GM12878 (cell line): ENCODE measurements at regions not wholly inside any gene's neighbourhood (a gene's known extent, or its start where the extent isn't known, plus 50 kb on each side); places are given as distances from the start of the nearest gene placed in this dataset.

Experiments
- ATAC-seq: fragments of 200-7000 bp; cut with Tn5 transposase; 3 replicates; pipeline ENCODE4 v1.9.1; 2020; ENCODE audit warnings: mild to moderate bottlenecking, moderate library complexity
- BruUV-seq: library from RNA; stranded (reverse); fragments of 400-500 nt; replicated peaks from 2 replicates; lab custom pipeline; 2021; lab: Mats Ljungman, UMichigan
- CTCF ChIA-PET: fragments of 300-600 bp; sonication (Branson Sonifier 250); formaldehyde crosslinking; extraction: SDS; loops from one replicate; lab custom pipeline; 2021; ENCODE audit warnings: inconsistent platforms; lab: Yijun Ruan, JAX
- POLR2A ChIA-PET: fragments of 350-600 bp; formaldehyde crosslinking; extraction: SDS; loops from one replicate; lab custom pipeline; 2021; ENCODE audit warnings: inconsistent platforms; lab: Charles Lee
- RAD21 ChIA-PET: fragments of 300-600 bp; sonication (Branson Sonifier 250); formaldehyde crosslinking; loops from one replicate; lab custom pipeline; 2023; ENCODE audit warnings: antibody characterized with exemption; ENCODE audit not compliant: unreplicated experiment; lab: Charles Lee
- SMC1A ChIA-PET: fragments of 300-600 bp; sonication (Branson Sonifier 250); formaldehyde crosslinking; loops from one replicate; lab custom pipeline; 2023; ENCODE audit not compliant: unreplicated experiment, uncharacterized antibody; lab: Charles Lee
- DNase-seq: peaks from one replicate; pipeline ENCODE4 v3.0.0-alpha.2; 2011; ENCODE audit warnings: low read depth, low spot score
- FAIRE-seq: peaks from 3 replicates; lab custom pipeline; 2011; peaks lifted over from hg19 to GRCh38; lab: Jason Lieb, UNC
- H2AFZ ChIP-seq: 2 replicates; pipeline ENCODE4 v1.6.0; 2011; ENCODE audit warnings: low read depth, low read length, control low read depth; ENCODE audit not compliant: control insufficient read depth
- H3K27ac ChIP-seq: 2 replicates; pipeline ENCODE4 v1.5.1; 2011; ENCODE audit warnings: control low read depth; ENCODE audit not compliant: control insufficient read depth, insufficient read depth
- H3K27me3 ChIP-seq, 2 experiments: replicated peaks in 1 of 2; 2 replicates each; pipeline versions ENCODE4 v1.6.0 to v1.6.1; 2011; ENCODE audit warnings: low read length in 1 of 2; ENCODE audit not compliant: control insufficient read depth in 2 of 2, insufficient read depth in 2 of 2
- H3K36me3 ChIP-seq, 2 experiments: 2 replicates each; pipeline ENCODE4 v1.5.1; 2011; ENCODE audit warnings: low read length in 1 of 2; ENCODE audit not compliant: control insufficient read depth in 2 of 2, insufficient read depth in 2 of 2
- H3K4me1 ChIP-seq: 2 replicates; pipeline ENCODE4 v1.6.1; 2011; ENCODE audit warnings: mild to moderate bottlenecking, low read length, moderate library complexity, mixed read lengths; ENCODE audit not compliant: control insufficient read depth, insufficient read depth
- H3K4me2 ChIP-seq: 2 replicates; pipeline ENCODE4 v1.6.0; 2011; ENCODE audit warnings: control low read depth; ENCODE audit not compliant: control insufficient read depth, insufficient read depth
- H3K4me3 ChIP-seq: fragments of 200-600 bp; sonication (generic); 2 replicates; pipeline ENCODE4 v1.5.1; 2016
- H3K79me2 ChIP-seq: 2 replicates; pipeline ENCODE4 v1.6.0; 2011; ENCODE audit warnings: low read length; ENCODE audit not compliant: control insufficient read depth, insufficient read depth
- H3K9ac ChIP-seq: 2 replicates; pipeline ENCODE4 v1.8.0; 2011; ENCODE audit warnings: low read length, control low read depth, mixed read lengths; ENCODE audit not compliant: control insufficient read depth, insufficient read depth
- H3K9me3 ChIP-seq: replicated peaks from 3 replicates; pipeline ENCODE4 v1.5.1; 2011; ENCODE audit warnings: mild to moderate bottlenecking, low read length; ENCODE audit not compliant: control insufficient read depth, insufficient read depth
- H4K20me1 ChIP-seq: 2 replicates; pipeline ENCODE4 v1.6.0; 2011; ENCODE audit not compliant: control insufficient read depth, insufficient read depth
- ATF7 ChIP-seq: fragments of 450-650 bp; IDR thresholded peaks from 2 replicates; pipeline ENCODE4 v1.6.1; 2016; ENCODE audit warnings: low read depth, mild to moderate bottlenecking
- CEBPZ ChIP-seq: fragments of 150-350 bp; IDR thresholded peaks from 2 replicates; pipeline ENCODE4 v1.6.1; 2016; ENCODE audit warnings: low read depth, low read length
- IKZF1 ChIP-seq: fragments of 450-650 bp; conservative IDR thresholded peaks from 2 replicates; pipeline ENCODE4 v1.6.1; 2017; ENCODE audit warnings: antibody characterized with exemption, mild to moderate bottlenecking
- MAX ChIP-seq: IDR thresholded peaks from 2 replicates; pipeline ENCODE4 v1.6.1; 2012; ENCODE audit warnings: low read depth, low read length, improper control_type of control experiment
- RAD21 ChIP-seq: IDR thresholded peaks from 2 replicates; pipeline ENCODE4 v1.6.1; 2011; ENCODE audit warnings: mild to moderate bottlenecking, low read depth, low read length, moderate library complexity; ENCODE audit not compliant: insufficient read depth
- SMC3 ChIP-seq: IDR thresholded peaks from 2 replicates; pipeline ENCODE4 v1.6.1; 2011; ENCODE audit warnings: low read length, improper control_type of control experiment, borderline replicate concordance
- SPI1 ChIP-seq: IDR thresholded peaks from 2 replicates; pipeline ENCODE4 v1.6.1; 2011; ENCODE audit warnings: low read depth, mild to moderate bottlenecking, low read length, moderate library complexity, borderline replicate concordance; ENCODE audit not compliant: insufficient read depth
- SREBF1 ChIP-seq: IDR thresholded peaks from 2 replicates; pipeline ENCODE4 v1.6.1; 2012; ENCODE audit warnings: mild to moderate bottlenecking, low read length
- ZNF207 ChIP-seq: fragments of 450-650 bp; IDR thresholded peaks from 2 replicates; pipeline ENCODE4 v1.6.1; 2014; ENCODE audit warnings: antibody characterized with exemption, mild to moderate bottlenecking, borderline replicate concordance
- WGBS: methylation state at CpG from one replicate; pipeline ENCODE4 v1.1.6; 2016; ENCODE audit warnings: low lambda C conversion rate; ENCODE audit not compliant: insufficient replicate concordance, insufficient coverage; ENCODE audit errors: missing lambda C conversion rate; 5-methylcytosine and 5-hydroxymethylcytosine counted together
- in situ Hi-C: fragments of 300-500 bp; cut with MboI; formaldehyde crosslinking; loops from 9 replicates; pipeline ENCODE4 v1.14.3; 2018; ENCODE audit warnings: mixed read lengths
- intact Hi-C: fragments of 100-400 bp; cut with micrococcal nuclease; formaldehyde crosslinking; loops from one replicate; pipeline ENCODE4 v1.14.2; 2022; ENCODE audit not compliant: unreplicated experiment
- TF ChIP-seq, protein P1 (sequence below): fragments of 450-650 bp; IDR thresholded peaks from 2 replicates; pipeline ENCODE4 v1.6.1; 2017; ENCODE audit warnings: mild to moderate bottlenecking, low read depth, inconsistent platforms; ENCODE audit not compliant: poor library complexity, severe bottlenecking
- TF ChIP-seq, protein P2 (sequence below), 3 experiments: IDR thresholded peaks in 2 of 3; conservative IDR thresholded peaks in 1 of 3; 2 replicates each; pipeline ENCODE4 v1.5.1; 2011; ENCODE audit warnings: low read depth in 3 of 3, low read length in 3 of 3, mild to moderate bottlenecking in 3 of 3, control low read depth in 2 of 3, moderate library complexity in 2 of 3, inconsistent platforms in 1 of 3, mixed read lengths in 1 of 3; ENCODE audit not compliant: control insufficient read depth in 2 of 3, insufficient read depth in 1 of 3; ENCODE audit errors: extremely low read depth in 1 of 3

DNA sequence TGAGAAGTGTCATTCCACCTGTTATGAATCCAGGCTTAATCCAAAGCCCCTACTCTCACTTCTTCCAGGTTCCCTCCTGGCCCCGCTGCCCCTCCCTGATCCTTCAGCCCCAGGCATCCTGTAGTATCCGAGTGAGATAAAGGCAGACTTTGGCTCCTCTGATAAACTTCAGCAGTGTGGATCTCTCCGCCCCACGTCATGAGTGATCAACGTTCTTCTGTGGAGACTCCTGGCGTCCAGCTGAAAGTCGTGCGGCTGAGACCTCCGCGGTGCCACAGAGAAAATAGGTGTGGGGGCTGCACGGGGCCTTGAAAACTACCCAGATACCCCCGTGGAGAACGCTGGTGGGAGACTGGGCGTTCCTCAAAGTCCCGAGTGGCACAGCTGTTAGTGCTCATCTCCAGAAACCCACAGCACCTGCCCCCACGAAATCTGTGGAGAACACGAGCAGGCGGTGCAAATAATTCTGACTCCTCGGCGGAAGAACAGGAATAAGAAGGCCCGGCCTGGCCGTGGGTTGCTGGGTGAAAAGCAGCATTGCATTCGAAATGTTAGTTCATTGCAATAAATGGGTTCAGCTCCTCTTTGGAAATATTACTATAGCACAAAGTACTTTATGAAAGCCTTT is 180.0 kb upstream of the RGS6 start (continued):
- TF ChIP-seq CEBPZ (no peak), SREBF1 (no peak)

DNA sequence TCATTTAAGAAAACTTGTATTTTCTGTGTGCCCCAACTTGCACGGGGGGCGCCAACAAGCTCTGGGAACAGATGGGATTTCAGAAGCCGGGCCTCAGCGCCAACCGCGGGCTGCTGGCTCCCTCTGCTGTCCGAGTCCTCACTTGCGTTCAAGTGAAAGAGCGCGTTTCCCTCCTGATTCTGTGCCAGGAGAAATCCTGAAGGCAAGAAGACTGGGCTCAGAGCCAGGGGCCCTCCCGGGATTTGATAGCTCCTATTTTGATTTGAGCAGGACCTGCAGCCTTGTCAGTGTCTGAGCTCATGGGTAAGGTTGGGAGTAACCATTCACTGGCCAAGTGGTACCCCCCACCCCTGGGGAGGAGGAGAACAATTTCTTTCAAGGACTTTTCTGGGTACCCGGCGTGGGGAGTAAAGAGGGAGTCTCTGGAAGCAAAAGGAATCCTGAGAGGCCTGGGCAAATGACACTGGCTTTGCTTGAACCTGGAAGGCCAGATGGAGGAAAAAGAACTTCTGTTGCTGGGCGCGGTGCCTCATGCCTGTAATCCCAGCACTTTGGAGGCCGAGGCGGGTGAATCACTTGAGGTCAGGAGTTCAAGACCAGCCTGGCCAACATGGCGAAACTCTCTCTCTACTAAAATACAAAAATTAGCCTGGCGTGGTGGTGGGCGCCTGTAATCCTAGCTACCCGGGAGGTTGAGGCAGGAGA is 179.0 kb upstream of the RGS6 start:
- H4K20me1 ChIP-seq = no peaks in the 10 kb centered on the region
- DNase-seq = peak; percentile 27
- ChIA-PET RAD21 (interaction anchor here (0.8 to 5.4 kb wide), 33 partner anchors 9 to 935 kb away, joined by 3 to 67 read pairs (median 4); no protein-coding TSS in a partner anchor), SMC1A (interaction anchor here (0.7 to 11.5 kb wide), 28 partner anchors 11 to 649 kb away, joined by 3 to 230 read pairs (median 5); no protein-coding TSS in a partner anchor), POLR2A (interaction anchor here (1.0 kb wide), 1 partner anchor 99 kb away, joined by 4 read pairs; no protein-coding TSS in a partner anchor), CTCF (interaction anchor here (0.5 to 9.8 kb wide), 49 partner anchors 9 to 944 kb away, joined by 3 to 202 read pairs (median 4); partner anchors contain the start of gene MAP3K9)
- no peaks in the 10 kb centered on the region for H3K27me3 ChIP-seq
- peak; percentile 85 for ATAC-seq
- H3K9ac ChIP-seq = no peak overlapping the region
- intact Hi-C loops (loop anchor here (1.0 to 10.0 kb wide), 5 partner anchors 102 to 649 kb away; partner anchors contain the start of gene SIPA1L1), in situ Hi-C loops (loop anchor here (5.0 kb wide), 2 partner anchors 426 to 621 kb away; no protein-coding TSS in a partner anchor)
- H2AFZ ChIP-seq = peak overlapping the region; percentile 66
- no peak overlapping the region for H3K4me3 ChIP-seq
- WGBS = 30% methylated on average over 21 of the region's 21 CpGs
- H3K4me2 ChIP-seq = peak overlapping the region; percentile 73; the same call in 1 of the 2 replicates
- no peaks in the 10 kb centered on the region for H3K79me2 ChIP-seq
- no peaks in the 10 kb centered on the region for H3K4me1 ChIP-seq
- no peak overlapping the region for H3K27ac ChIP-seq
- BruUV-seq = no TSS peak
- peak; percentile 83 for FAIRE-seq
- peaks cover under 1% of the 10 kb centered on the region; the same call in 1 of the 3 replicates for H3K9me3 ChIP-seq
- H3K36me3 ChIP-seq = no peaks in the 10 kb centered on the region
- 0 out of 2 replicates have a peak, but pooled peaks have one; percentile 47 for TF ChIP-seq IKZF1
- TF ChIP-seq, protein P1, sequence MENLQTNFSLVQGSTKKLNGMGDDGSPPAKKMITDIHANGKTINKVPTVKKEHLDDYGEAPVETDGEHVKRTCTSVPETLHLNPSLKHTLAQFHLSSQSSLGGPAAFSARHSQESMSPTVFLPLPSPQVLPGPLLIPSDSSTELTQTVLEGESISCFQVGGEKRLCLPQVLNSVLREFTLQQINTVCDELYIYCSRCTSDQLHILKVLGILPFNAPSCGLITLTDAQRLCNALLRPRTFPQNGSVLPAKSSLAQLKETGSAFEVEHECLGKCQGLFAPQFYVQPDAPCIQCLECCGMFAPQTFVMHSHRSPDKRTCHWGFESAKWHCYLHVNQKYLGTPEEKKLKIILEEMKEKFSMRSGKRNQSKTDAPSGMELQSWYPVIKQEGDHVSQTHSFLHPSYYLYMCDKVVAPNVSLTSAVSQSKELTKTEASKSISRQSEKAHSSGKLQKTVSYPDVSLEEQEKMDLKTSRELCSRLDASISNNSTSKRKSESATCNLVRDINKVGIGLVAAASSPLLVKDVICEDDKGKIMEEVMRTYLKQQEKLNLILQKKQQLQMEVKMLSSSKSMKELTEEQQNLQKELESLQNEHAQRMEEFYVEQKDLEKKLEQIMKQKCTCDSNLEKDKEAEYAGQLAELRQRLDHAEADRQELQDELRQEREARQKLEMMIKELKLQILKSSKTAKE = no peak
- no peak for TF ChIP-seq ATF7
- TF ChIP-seq RAD21 = peak; percentile 99
- TF ChIP-seq, protein P2, sequence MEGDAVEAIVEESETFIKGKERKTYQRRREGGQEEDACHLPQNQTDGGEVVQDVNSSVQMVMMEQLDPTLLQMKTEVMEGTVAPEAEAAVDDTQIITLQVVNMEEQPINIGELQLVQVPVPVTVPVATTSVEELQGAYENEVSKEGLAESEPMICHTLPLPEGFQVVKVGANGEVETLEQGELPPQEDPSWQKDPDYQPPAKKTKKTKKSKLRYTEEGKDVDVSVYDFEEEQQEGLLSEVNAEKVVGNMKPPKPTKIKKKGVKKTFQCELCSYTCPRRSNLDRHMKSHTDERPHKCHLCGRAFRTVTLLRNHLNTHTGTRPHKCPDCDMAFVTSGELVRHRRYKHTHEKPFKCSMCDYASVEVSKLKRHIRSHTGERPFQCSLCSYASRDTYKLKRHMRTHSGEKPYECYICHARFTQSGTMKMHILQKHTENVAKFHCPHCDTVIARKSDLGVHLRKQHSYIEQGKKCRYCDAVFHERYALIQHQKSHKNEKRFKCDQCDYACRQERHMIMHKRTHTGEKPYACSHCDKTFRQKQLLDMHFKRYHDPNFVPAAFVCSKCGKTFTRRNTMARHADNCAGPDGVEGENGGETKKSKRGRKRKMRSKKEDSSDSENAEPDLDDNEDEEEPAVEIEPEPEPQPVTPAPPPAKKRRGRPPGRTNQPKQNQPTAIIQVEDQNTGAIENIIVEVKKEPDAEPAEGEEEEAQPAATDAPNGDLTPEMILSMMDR (IDR thresholded peaks at IDR 0.05 in 2 of 3, conservative IDR thresholded peaks at IDR 0.05 in 1 of 3; ENCODE audit: control insufficient read depth in 2 of 3, extremely low read depth in 1 of 3, insufficient read depth in 1 of 3, low read depth in 3 of 3, low read length in 3 of 3) = peak; percentile 88 to 94 (median 91)
- no peak for TF ChIP-seq SPI1
- TF ChIP-seq ZNF207 = no peak
- peak; percentile 99 for TF ChIP-seq SMC3
- TF ChIP-seq MAX = 0 out of 2 replicates have a peak, but pooled peaks have one; percentile 23
